ENCODE measurements at regions not wholly inside any gene's neighbourhood (a gene's known extent, or its start where the extent isn't known, plus 50 kb on each side); places are given as distances from the start of the nearest gene placed in this dataset.

- TF ChIP-seq CTCF (conservative IDR thresholded peaks at IDR 0.05 in 1 of 2, IDR thresholded peaks at IDR 0.05 in 1 of 2; ENCODE audit: extremely low read depth in 1 of 2, insufficient read depth in 1 of 2, low read depth in 1 of 2, low read length in 2 of 2): no peak
- TF ChIP-seq EZH2 (IDR thresholded peaks at IDR 0.05; ENCODE audit: borderline replicate concordance, low read length): no peak
Observed at GRCh38 chr1:170375082-170375723, 156.8 kb upstream of the GORAB start.
